IMR-90 (cell line): ENCODE measurements at regions not wholly inside any gene's neighbourhood (a gene's known extent, or its start where the extent isn't known, plus 50 kb on each side); places are given as distances from the start of the nearest gene placed in this dataset.

ENCODE experiments used
- ATAC-seq: fragments of 200-7000 bp; cut with Tn5 transposase; 2 replicates; pipeline ENCODE4 v1.9.1; 2020; ENCODE audit warnings: low read depth, mild to moderate bottlenecking, moderate library complexity
- BruUV-seq: library from RNA; stranded (reverse); fragments of 400-500 nt; replicated peaks from 2 replicates; lab custom pipeline; 2021; lab: Mats Ljungman, UMichigan
- CTCF ChIA-PET: fragments of 300-600 bp; formaldehyde crosslinking; extraction: SDS; loops from one replicate; lab custom pipeline; 2021; ENCODE audit warnings: antibody characterized with exemption; lab: Yijun Ruan, JAX
- POLR2A ChIA-PET: fragments of 300-600 bp; sonication (Branson Sonifier 250); formaldehyde crosslinking; loops from one replicate; lab custom pipeline; 2022; ENCODE audit warnings: antibody characterized with exemption; ENCODE audit not compliant: unreplicated experiment; lab: Charles Lee
- DNase-seq: peaks from one replicate; pipeline ENCODE4 v3.0.0; 2013
- H2AFZ ChIP-seq: replicated peaks from 2 replicates; pipeline ENCODE3; 2013; ENCODE audit warnings: low read length, mild to moderate bottlenecking; ENCODE audit not compliant: poor library complexity
- H2AK5ac ChIP-seq: 2 replicates; pipeline ENCODE4 v1.6.1; 2013; ENCODE audit warnings: low read depth, low read length, inconsistent platforms
- H2AK9ac ChIP-seq: replicated peaks from 2 replicates; pipeline ENCODE3; 2013; ENCODE audit warnings: mild to moderate bottlenecking, low read depth, low read length, moderate library complexity; ENCODE audit not compliant: poor library complexity
- H2BK120ac ChIP-seq: 2 replicates; pipeline ENCODE4 v1.6.1; 2013; ENCODE audit warnings: low read depth, low read length, inconsistent platforms
- H2BK15ac ChIP-seq: 3 replicates; pipeline ENCODE4 v1.6.1; 2013; ENCODE audit warnings: low read depth, low read length, inconsistent platforms
- H2BK20ac ChIP-seq: 2 replicates; pipeline ENCODE4 v1.6.1; 2013; ENCODE audit warnings: low read depth, mild to moderate bottlenecking, inconsistent platforms, low read length, moderate library complexity
- H2BK5ac ChIP-seq: 2 replicates; pipeline ENCODE4 v1.6.1; 2013; ENCODE audit warnings: mild to moderate bottlenecking, low read depth, low read length, inconsistent platforms; ENCODE audit not compliant: poor library complexity, severe bottlenecking
- H3K14ac ChIP-seq: replicated peaks from 2 replicates; pipeline ENCODE4 v1.6.1; 2013; ENCODE audit warnings: low read depth, low read length, inconsistent platforms
- H3K18ac ChIP-seq: 2 replicates; pipeline ENCODE4 v1.6.1; 2013; ENCODE audit warnings: low read depth, low read length, control low read depth
- H3K23ac ChIP-seq: 2 replicates; pipeline ENCODE4 v1.6.1; 2013; ENCODE audit warnings: low read depth, low read length, inconsistent platforms
- H3K27ac ChIP-seq: 2 replicates; pipeline ENCODE4 v1.5.1; 2013; ENCODE audit warnings: mild to moderate bottlenecking, control low read depth, low read length; ENCODE audit not compliant: insufficient read depth
- H3K27me3 ChIP-seq: 2 replicates; pipeline ENCODE4 v1.6.1; 2013; ENCODE audit warnings: low read length; ENCODE audit not compliant: control insufficient read depth, insufficient read depth
- H3K36me3 ChIP-seq: 2 replicates; pipeline ENCODE4 v1.6.1; 2013; ENCODE audit warnings: low read length, mixed read lengths; ENCODE audit not compliant: control insufficient read depth, insufficient read depth
- H3K4ac ChIP-seq: 2 replicates; pipeline ENCODE4 v1.6.1; 2013; ENCODE audit warnings: low read depth, low read length, inconsistent platforms
- H3K4me1 ChIP-seq: 2 replicates; pipeline ENCODE4 v1.6.1; 2013; ENCODE audit warnings: low read length, mixed read lengths; ENCODE audit not compliant: control insufficient read depth, insufficient read depth
- H3K4me2 ChIP-seq: 2 replicates; pipeline ENCODE4 v1.6.1; 2013; ENCODE audit warnings: low read depth, mild to moderate bottlenecking, control low read depth, low read length, moderate library complexity
- H3K4me3 ChIP-seq: 2 replicates; pipeline ENCODE4 v1.5.1; 2013; ENCODE audit warnings: low read depth, mild to moderate bottlenecking, control low read depth, low read length, moderate library complexity; ENCODE audit not compliant: insufficient read depth
- H3K56ac ChIP-seq: 2 replicates; pipeline ENCODE4 v1.6.1; 2013; ENCODE audit warnings: low read length, inconsistent platforms; ENCODE audit not compliant: insufficient read depth; ENCODE audit errors: extremely low read depth
- H3K79me1 ChIP-seq, 2 experiments: 2 replicates each; pipeline ENCODE4 v1.6.1; 2013; ENCODE audit warnings: low read length in 2 of 2, inconsistent platforms in 1 of 2, low read depth in 1 of 2
- H3K9ac ChIP-seq: 2 replicates; pipeline ENCODE4 v1.6.1; 2013; ENCODE audit warnings: low read depth, low read length, control low read depth
- H3K9me1 ChIP-seq: 2 replicates; pipeline ENCODE4 v1.6.1; 2013; ENCODE audit warnings: low read length, inconsistent platforms; ENCODE audit not compliant: insufficient read depth
- H3K9me3 ChIP-seq: 2 replicates; pipeline ENCODE4 v1.6.1; 2013; ENCODE audit warnings: low read length; ENCODE audit not compliant: control insufficient read depth, insufficient read depth
- H4K20me1 ChIP-seq: 2 replicates; pipeline ENCODE4 v1.6.1; 2013; ENCODE audit warnings: low read length, inconsistent platforms; ENCODE audit not compliant: insufficient read depth
- H4K5ac ChIP-seq: 2 replicates; pipeline ENCODE4 v1.6.1; 2013; ENCODE audit warnings: mild to moderate bottlenecking, low read depth, low read length, control low read depth
- H4K8ac ChIP-seq, 2 experiments: 2 replicates each; pipeline ENCODE4 v1.6.1; 2013; ENCODE audit warnings: low read depth in 2 of 2, low read length in 2 of 2, control low read depth in 1 of 2, inconsistent platforms in 1 of 2
- H4K91ac ChIP-seq: 2 replicates; pipeline ENCODE4 v1.6.1; 2013; ENCODE audit warnings: low read depth, low read length, inconsistent platforms; ENCODE audit not compliant: insufficient read depth
- BHLHE40 ChIP-seq: fragments of 150-350 bp; IDR thresholded peaks from 2 replicates; pipeline ENCODE4 v1.6.1; 2016; ENCODE audit warnings: mild to moderate bottlenecking, low read depth, low read length
- CEBPB ChIP-seq: IDR thresholded peaks from 2 replicates; pipeline ENCODE4 v1.6.1; 2012; ENCODE audit warnings: low read depth, low read length, improper control_type of control experiment
- CHD1 ChIP-seq: IDR thresholded peaks from 2 replicates; pipeline ENCODE4 v1.6.1; 2012; ENCODE audit warnings: low read depth, low read length, improper control_type of control experiment
- CTCF ChIP-seq: conservative IDR thresholded peaks from 2 replicates; pipeline ENCODE4 v1.5.1; 2012; ENCODE audit warnings: mild to moderate bottlenecking, low read depth, low read length, improper control_type of control experiment
- FOS ChIP-seq: fragments of 150-350 bp; IDR thresholded peaks from 2 replicates; pipeline ENCODE4 v1.6.1; 2016; ENCODE audit warnings: low read depth, low read length
- MAFK ChIP-seq: IDR thresholded peaks from 2 replicates; pipeline ENCODE4 v1.6.1; 2012; ENCODE audit warnings: low read depth, low read length, improper control_type of control experiment
- MAZ ChIP-seq: IDR thresholded peaks from 2 replicates; pipeline ENCODE4 v1.6.1; 2012; ENCODE audit warnings: low read depth, mild to moderate bottlenecking, low read length, improper control_type of control experiment, moderate library complexity, borderline replicate concordance
- MXI1 ChIP-seq: IDR thresholded peaks from 2 replicates; pipeline ENCODE4 v1.6.1; 2012; ENCODE audit warnings: low read depth, mild to moderate bottlenecking, low read length, moderate library complexity, borderline replicate concordance
- NFE2L2 ChIP-seq: fragments of 150-350 bp; IDR thresholded peaks from 2 replicates; pipeline ENCODE4 v1.6.1; 2016; ENCODE audit warnings: low read depth, mild to moderate bottlenecking, low read length
- RAD21 ChIP-seq: IDR thresholded peaks from 2 replicates; pipeline ENCODE4 v1.6.1; 2012; ENCODE audit warnings: low read length, improper control_type of control experiment
- RCOR1 ChIP-seq: IDR thresholded peaks from 2 replicates; pipeline ENCODE4 v1.6.1; 2012; ENCODE audit warnings: mild to moderate bottlenecking, low read length, improper control_type of control experiment; ENCODE audit not compliant: insufficient replicate concordance
- RFX5 ChIP-seq: IDR thresholded peaks from 2 replicates; pipeline ENCODE4 v1.8.0; 2012; ENCODE audit warnings: low read depth, mild to moderate bottlenecking, low read length, moderate library complexity
- SMC3 ChIP-seq: fragments of 150-350 bp; IDR thresholded peaks from 2 replicates; pipeline ENCODE4 v1.6.1; 2016; ENCODE audit warnings: low read depth, mild to moderate bottlenecking, antibody characterized with exemption, low read length, moderate library complexity
- WGBS, 2 experiments: methylation state at CpG; one replicate each; pipeline versions ENCODE4 v1.1.5 to v1.1.7; 2013; ENCODE audit warnings: missing lambda C conversion rate in 2 of 2; ENCODE audit not compliant: insufficient read length in 1 of 2; ENCODE audit errors: extremely low coverage in 2 of 2; 5-methylcytosine and 5-hydroxymethylcytosine counted together
- dilution Hi-C: fragments of 300-500 bp; cut with HindIII; formaldehyde crosslinking; loops from one replicate; pipeline ENCODE4 v1.14.3; 2018; ENCODE audit warnings: low sequenced_read_pairs; ENCODE audit not compliant: unreplicated experiment
- in situ Hi-C: fragments of 300-500 bp; cut with MboI; formaldehyde crosslinking; loops from 3 replicates; pipeline ENCODE4 v1.14.3; 2019; ENCODE audit warnings: low sequenced_read_pairs, inconsistent platforms, mixed read lengths
- intact Hi-C: fragments of 100-400 bp; cut with micrococcal nuclease; formaldehyde crosslinking; loops from 2 replicates; pipeline ENCODE4 v1.10.0; 2022
- TF ChIP-seq, protein P1 (sequence below): fragments of 150-350 bp; IDR thresholded peaks from 2 replicates; pipeline ENCODE4 v1.6.1; 2016; ENCODE audit warnings: low read depth, mild to moderate bottlenecking, low read length, moderate library complexity, borderline replicate concordance
- TF ChIP-seq, protein P2 (sequence below): fragments of 150-350 bp; IDR thresholded peaks from 2 replicates; pipeline ENCODE4 v1.6.1; 2017; ENCODE audit warnings: mild to moderate bottlenecking, antibody characterized with exemption, low read length, low read depth

- CTCF ChIA-PET, result no interaction called here
Observed at GRCh38 chr12:65595016-65595560, 229.2 kb upstream of the HMGA2 start.

More at GRCh38 chr12:65595016-65595560, 229.2 kb upstream of the HMGA2 start:
- H4K20me1 ChIP-seq, result no peaks in the 10 kb centered on the region
- no peak overlapping the region for H3K27ac ChIP-seq
- H3K36me3 ChIP-seq, result no peaks in the 10 kb centered on the region
- no peak for DNase-seq
- no peak overlapping the region for H3K23ac ChIP-seq
- no peak overlapping the region for H2BK20ac ChIP-seq
- peaks cover 17% of the 10 kb centered on the region for H3K4me1 ChIP-seq
- dilution Hi-C loops (no loop called here), in situ Hi-C loops (no loop called here), intact Hi-C loops (no loop called here)
- H3K4me2 ChIP-seq, result no peak overlapping the region
- H3K9me1 ChIP-seq, result no peaks in the 10 kb centered on the region; the same call in 1 of the 2 replicates
- POLR2A ChIA-PET, result no interaction called here
- no peak overlapping the region; the same call in 1 of the 2 replicates for H4K5ac ChIP-seq
- no CpG with 5 or more reads among the region's 8 CpGs for WGBS, 2 experiments
- H4K8ac ChIP-seq, result no peak overlapping the region; a peak in 1 of 4 replicates
- no peak overlapping the region for H4K91ac ChIP-seq
- no TSS peak for BruUV-seq
- no peak overlapping the region for H3K18ac ChIP-seq
- no peaks in the 10 kb centered on the region for H3K79me1 ChIP-seq
- H3K4me3 ChIP-seq, result no peak overlapping the region
- no peak overlapping the region for H2AK9ac ChIP-seq
- H2BK15ac ChIP-seq, result peak overlapping the region; percentile 95; the same call in 1 of the 3 replicates
- no peak overlapping the region; the same call in 1 of the 2 replicates for H3K14ac ChIP-seq
- no peaks in the 10 kb centered on the region for H3K27me3 ChIP-seq
- H2AK5ac ChIP-seq, result no peak overlapping the region
- H3K4ac ChIP-seq, result peak overlapping the region; percentile 46; the same call in 1 of the 2 replicates
- no peak for TF ChIP-seq MAFK
- no peak for TF ChIP-seq CHD1
- TF ChIP-seq, protein P1, sequence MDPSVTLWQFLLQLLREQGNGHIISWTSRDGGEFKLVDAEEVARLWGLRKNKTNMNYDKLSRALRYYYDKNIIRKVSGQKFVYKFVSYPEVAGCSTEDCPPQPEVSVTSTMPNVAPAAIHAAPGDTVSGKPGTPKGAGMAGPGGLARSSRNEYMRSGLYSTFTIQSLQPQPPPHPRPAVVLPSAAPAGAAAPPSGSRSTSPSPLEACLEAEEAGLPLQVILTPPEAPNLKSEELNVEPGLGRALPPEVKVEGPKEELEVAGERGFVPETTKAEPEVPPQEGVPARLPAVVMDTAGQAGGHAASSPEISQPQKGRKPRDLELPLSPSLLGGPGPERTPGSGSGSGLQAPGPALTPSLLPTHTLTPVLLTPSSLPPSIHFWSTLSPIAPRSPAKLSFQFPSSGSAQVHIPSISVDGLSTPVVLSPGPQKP, result no peak
- no peak for TF ChIP-seq MXI1
- no peak for TF ChIP-seq RFX5
- no peak for TF ChIP-seq MAZ
- TF ChIP-seq RCOR1, result no peak
- no peak for TF ChIP-seq NFE2L2
- TF ChIP-seq FOS, result no peak
- TF ChIP-seq BHLHE40, result no peak
- no peak for TF ChIP-seq SMC3
- no peak for TF ChIP-seq RAD21
- TF ChIP-seq CEBPB, result no peak
- TF ChIP-seq, protein P2, sequence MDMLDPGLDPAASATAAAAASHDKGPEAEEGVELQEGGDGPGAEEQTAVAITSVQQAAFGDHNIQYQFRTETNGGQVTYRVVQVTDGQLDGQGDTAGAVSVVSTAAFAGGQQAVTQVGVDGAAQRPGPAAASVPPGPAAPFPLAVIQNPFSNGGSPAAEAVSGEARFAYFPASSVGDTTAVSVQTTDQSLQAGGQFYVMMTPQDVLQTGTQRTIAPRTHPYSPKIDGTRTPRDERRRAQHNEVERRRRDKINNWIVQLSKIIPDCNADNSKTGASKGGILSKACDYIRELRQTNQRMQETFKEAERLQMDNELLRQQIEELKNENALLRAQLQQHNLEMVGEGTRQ, result no peak
- TF ChIP-seq CTCF, result no peak
- no peak overlapping the region for H3K56ac ChIP-seq
- H3K9me3 ChIP-seq, result no peaks in the 10 kb centered on the region
- peak overlapping the region; percentile 37; the same call in 1 of the 2 replicates for H2BK120ac ChIP-seq
- ATAC-seq, result no peak
- no peak overlapping the region for H3K9ac ChIP-seq
- H2AFZ ChIP-seq, result no peak overlapping the region
- H2BK5ac ChIP-seq, result no peak overlapping the region
